HG02981 (cell line): ENCODE measurements at regions not wholly inside any gene's neighbourhood (a gene's known extent, or its start where the extent isn't known, plus 50 kb on each side); places are given as distances from the start of the nearest gene placed in this dataset.
"Not testable (repeated sequence)": the region's sequence is repeated elsewhere in the genome, so short reads cannot be mapped to it uniquely, and the experiment has no call there.

Source experiments
- ATAC-seq: cut with Tn5 transposase; IDR thresholded peaks from one replicate; pipeline ENCODE4 v1.9.1; 2021; ENCODE audit warnings: mild to moderate bottlenecking, moderate library complexity; ENCODE audit not compliant: unreplicated experiment

- no peak for ATAC-seq
Measured at GRCh38 chr5:56311306-56311905, 78.3 kb upstream of the ANKRD55 start.

- no peak for ATAC-seq
Measured at GRCh38 chr5:56310711-56311204, 77.6 kb upstream of the ANKRD55 start.

- ATAC-seq: no peak
Measured at GRCh38 chr5:56309262-56309826, 76.2 kb upstream of the ANKRD55 start.

- no peak for ATAC-seq
Measured at GRCh38 chr5:56307714-56308333, 74.7 kb upstream of the ANKRD55 start.

GRCh38 chr5:56306433-56307150 is 73.5 kb upstream of the ANKRD55 start:
- ATAC-seq: no peak

GRCh38 chr5:56305001-56305950 is 72.1 kb upstream of the ANKRD55 start:
- ATAC-seq: no peak

- ATAC-seq: no peak
Measured at GRCh38 chr5:56303511-56303910, 70.4 kb upstream of the ANKRD55 start.

- no peak for ATAC-seq
Measured at GRCh38 chr5:56302027-56302426, 68.9 kb upstream of the ANKRD55 start.

- no peak for ATAC-seq
Measured at GRCh38 chr5:56301069-56301468, 67.9 kb upstream of the ANKRD55 start.

- no peak for ATAC-seq
Measured at GRCh38 chr5:56299212-56299611, 66.1 kb upstream of the ANKRD55 start.

- no peak for ATAC-seq
Measured at GRCh38 chr5:56298336-56299090, 65.4 kb upstream of the ANKRD55 start.

- ATAC-seq: no peak
Measured at GRCh38 chr5:56297851-56298250, 64.7 kb upstream of the ANKRD55 start.

- ATAC-seq: not testable (repeated sequence)
Measured at GRCh38 chr5:56295311-56295710, 62.2 kb upstream of the ANKRD55 start.

- ATAC-seq: no peak
Measured at GRCh38 chr5:56294354-56294753, 61.2 kb upstream of the ANKRD55 start.

- not testable (repeated sequence) for ATAC-seq
Measured at GRCh38 chr5:56292874-56293273, 59.7 kb upstream of the ANKRD55 start.

- no peak for ATAC-seq
Measured at GRCh38 chr5:56291661-56292374, 58.7 kb upstream of the ANKRD55 start.

GRCh38 chr5:56291079-56291643 is 58.0 kb upstream of the ANKRD55 start:
- no peak for ATAC-seq

- ATAC-seq: no peak
Measured at GRCh38 chr5:56290378-56291078, 57.4 kb upstream of the ANKRD55 start.
